ENCODE measurements at regions not wholly inside any gene's neighbourhood (a gene's known extent, or its start where the extent isn't known, plus 50 kb on each side); places are given as distances from the start of the nearest gene placed in this dataset.
A peak's percentile ranks its signal among the peaks of the same experiment; 100 is the strongest.

- Mint-ChIP-seq H3K9me3 (ENCODE audit: low read depth) (no peaks in the 10 kb centered on the region), H3K4me3 (no peak overlapping the region), H3K27me3 (peaks cover 4% of the 10 kb centered on the region), H3K4me1 (peaks cover 9% of the 10 kb centered on the region), H3K27ac (no peak overlapping the region), H3K36me3 (no peaks in the 10 kb centered on the region)
- no peak for DNase-seq
- CTCF ChIA-PET = no interaction called here
- no peak for ATAC-seq
Measured at GRCh38 chr7:135844903-135845302, 96.3 kb upstream of the FAM180A start.

- ATAC-seq (no peak), DNase-seq (no peak)
- Mint-ChIP-seq H3K27ac (no peak overlapping the region), H3K27me3 (peaks cover 4% of the 10 kb centered on the region), H3K36me3 (no peaks in the 10 kb centered on the region), H3K4me1 (peaks cover 9% of the 10 kb centered on the region), H3K9me3 (ENCODE audit: low read depth) (no peaks in the 10 kb centered on the region), H3K4me3 (no peak overlapping the region)
- CTCF ChIA-PET = no interaction called here
Measured at GRCh38 chr7:135843214-135843613, 94.6 kb upstream of the FAM180A start.

- Mint-ChIP-seq H3K36me3 (no peaks in the 10 kb centered on the region), H3K4me1 (peaks cover 9% of the 10 kb centered on the region), H3K27ac (no peak overlapping the region), H3K4me3 (no peak overlapping the region), H3K27me3 (peaks cover 4% of the 10 kb centered on the region), H3K9me3 (ENCODE audit: low read depth) (no peaks in the 10 kb centered on the region)
- ATAC-seq (no peak), DNase-seq (no peak)
- CTCF ChIA-PET = no interaction called here
Measured at GRCh38 chr7:135842446-135843179, 94.0 kb upstream of the FAM180A start.

GRCh38 chr7:135840591-135840990, 92.0 kb upstream of the FAM180A start:
- Mint-ChIP-seq H3K27ac (no peak overlapping the region), H3K27me3 (peaks cover 4% of the 10 kb centered on the region), H3K9me3 (ENCODE audit: low read depth) (no peaks in the 10 kb centered on the region), H3K4me3 (no peak overlapping the region), H3K4me1 (peaks cover 9% of the 10 kb centered on the region), H3K36me3 (no peaks in the 10 kb centered on the region)
- CTCF ChIA-PET = no interaction called here
- no peak for DNase-seq
- ATAC-seq = no peak

- no peaks in the 10 kb centered on the region for H3K9me3 Mint-ChIP-seq (ENCODE audit: low read depth)
- peaks cover 6% of the 10 kb centered on the region for H3K27me3 Mint-ChIP-seq
- H3K4me3 Mint-ChIP-seq = no peak overlapping the region
- H3K27ac Mint-ChIP-seq = no peak overlapping the region
- no peak for ATAC-seq
- DNase-seq = no peak
- CTCF ChIA-PET = no interaction called here
- H3K36me3 Mint-ChIP-seq = no peaks in the 10 kb centered on the region
- H3K4me1 Mint-ChIP-seq = peaks cover 4% of the 10 kb centered on the region
Measured at GRCh38 chr7:135837675-135838074, 89.1 kb upstream of the FAM180A start.

GRCh38 chr7:135834266-135834665, 85.7 kb upstream of the FAM180A start:
- CTCF ChIA-PET = no interaction called here
- DNase-seq = no peak
- no peak overlapping the region for H3K27ac Mint-ChIP-seq
- peaks cover 12% of the 10 kb centered on the region for H3K4me1 Mint-ChIP-seq
- ATAC-seq = no peak
- peaks cover 2% of the 10 kb centered on the region for H3K27me3 Mint-ChIP-seq
- H3K9me3 Mint-ChIP-seq (ENCODE audit: low read depth) = no peaks in the 10 kb centered on the region
- H3K4me3 Mint-ChIP-seq = no peak overlapping the region
- H3K36me3 Mint-ChIP-seq = no peaks in the 10 kb centered on the region

GRCh38 chr7:135833642-135834041, 85.0 kb upstream of the FAM180A start:
- Mint-ChIP-seq H3K27ac (no peak overlapping the region), H3K4me3 (no peak overlapping the region), H3K36me3 (no peaks in the 10 kb centered on the region), H3K4me1 (peaks cover 12% of the 10 kb centered on the region), H3K9me3 (ENCODE audit: low read depth) (no peaks in the 10 kb centered on the region), H3K27me3 (peaks cover 2% of the 10 kb centered on the region)
- DNase-seq (no peak), ATAC-seq (no peak)
- CTCF ChIA-PET = no interaction called here

GRCh38 chr7:135831455-135832195, 83.0 kb upstream of the FAM180A start:
- Mint-ChIP-seq H3K9me3 (ENCODE audit: low read depth) (no peaks in the 10 kb centered on the region), H3K36me3 (no peaks in the 10 kb centered on the region), H3K27ac (no peak overlapping the region), H3K4me1 (peaks cover 12% of the 10 kb centered on the region), H3K27me3 (peaks cover 2% of the 10 kb centered on the region), H3K4me3 (no peak overlapping the region)
- DNase-seq = no peak
- peak; percentile 67 for ATAC-seq
- CTCF ChIA-PET = interaction anchor here (1.4 kb wide), 1 partner anchor 30 kb away, joined by 4 read pairs; no protein-coding TSS in a partner anchor

GRCh38 chr7:135828604-135829003, 80.0 kb upstream of the FAM180A start:
- H3K4me1 Mint-ChIP-seq = peaks cover 12% of the 10 kb centered on the region
- no peak for DNase-seq
- no peaks in the 10 kb centered on the region for H3K9me3 Mint-ChIP-seq (ENCODE audit: low read depth)
- H3K4me3 Mint-ChIP-seq = no peak overlapping the region
- no peak for ATAC-seq
- no peaks in the 10 kb centered on the region for H3K36me3 Mint-ChIP-seq
- H3K27me3 Mint-ChIP-seq = peaks cover 2% of the 10 kb centered on the region
- CTCF ChIA-PET = no interaction called here
- H3K27ac Mint-ChIP-seq = no peak overlapping the region

- Mint-ChIP-seq H3K36me3 (no peaks in the 10 kb centered on the region), H3K4me1 (peaks cover 12% of the 10 kb centered on the region), H3K27ac (no peak overlapping the region), H3K4me3 (no peak overlapping the region), H3K27me3 (no peaks in the 10 kb centered on the region), H3K9me3 (ENCODE audit: low read depth) (no peaks in the 10 kb centered on the region)
- CTCF ChIA-PET = no interaction called here
- no peak for DNase-seq
- ATAC-seq = no peak
Measured at GRCh38 chr7:135827391-135827790, 78.8 kb upstream of the FAM180A start.

GRCh38 chr7:135825406-135825805, 76.8 kb upstream of the FAM180A start:
- ATAC-seq (no peak), DNase-seq (no peak)
- H3K27me3 Mint-ChIP-seq = no peaks in the 10 kb centered on the region
- no peaks in the 10 kb centered on the region for H3K9me3 Mint-ChIP-seq (ENCODE audit: low read depth)
- no peaks in the 10 kb centered on the region for H3K4me1 Mint-ChIP-seq
- no peak overlapping the region for H3K4me3 Mint-ChIP-seq
- no peak overlapping the region for H3K27ac Mint-ChIP-seq
- H3K36me3 Mint-ChIP-seq = no peaks in the 10 kb centered on the region
- CTCF ChIA-PET = no interaction called here

- H3K27me3 Mint-ChIP-seq = no peaks in the 10 kb centered on the region
- H3K9me3 Mint-ChIP-seq (ENCODE audit: low read depth) = no peaks in the 10 kb centered on the region
- ATAC-seq = no peak
- H3K36me3 Mint-ChIP-seq = no peaks in the 10 kb centered on the region
- no peak overlapping the region for H3K4me3 Mint-ChIP-seq
- H3K27ac Mint-ChIP-seq = no peak overlapping the region
- CTCF ChIA-PET = no interaction called here
- DNase-seq = no peak
- H3K4me1 Mint-ChIP-seq = no peaks in the 10 kb centered on the region
Measured at GRCh38 chr7:135822376-135822775, 73.8 kb upstream of the FAM180A start.

GRCh38 chr7:135817583-135817982, 69.0 kb upstream of the FAM180A start:
- CTCF ChIA-PET = no interaction called here
- Mint-ChIP-seq H3K4me1 (no peaks in the 10 kb centered on the region), H3K9me3 (ENCODE audit: low read depth) (no peaks in the 10 kb centered on the region), H3K27ac (no peak overlapping the region), H3K27me3 (no peaks in the 10 kb centered on the region), H3K4me3 (no peak overlapping the region), H3K36me3 (no peaks in the 10 kb centered on the region)
- ATAC-seq (no peak), DNase-seq (no peak)

- CTCF ChIA-PET = interaction anchor here (0.5 to 1.0 kb wide), 2 partner anchors 90 to 249 kb away, joined by 3 read pairs; no protein-coding TSS in a partner anchor
- Mint-ChIP-seq H3K9me3 (ENCODE audit: low read depth) (no peaks in the 10 kb centered on the region), H3K36me3 (no peaks in the 10 kb centered on the region), H3K4me3 (no peak overlapping the region), H3K27me3 (peaks cover 2% of the 10 kb centered on the region), H3K27ac (no peak overlapping the region), H3K4me1 (no peaks in the 10 kb centered on the region)
- ATAC-seq (no peak), DNase-seq (no peak)
Measured at GRCh38 chr7:135815033-135815432, 66.4 kb upstream of the FAM180A start.

Data from activated CD8-positive, alpha-beta memory T cell treated with anti-CD3 and anti-CD28 coated beads, Interleukin-2, amount 10 ng/mL, durations not matched to agents 7 days and 5 days (primary cell).